BJ (cell line): ENCODE measurements at regions not wholly inside any gene's neighbourhood (a gene's known extent, or its start where the extent isn't known, plus 50 kb on each side); places are given as distances from the start of the nearest gene placed in this dataset.
"Not testable (repeated sequence)": the region's sequence is repeated elsewhere in the genome, so short reads cannot be mapped to it uniquely, and the experiment has no call there.

Experiments used
- CTCF ChIA-PET: fragments of 350-600 bp; formaldehyde crosslinking; extraction: SDS; loops from one replicate; lab custom pipeline; 2021; ENCODE audit warnings: antibody characterized with exemption, inconsistent platforms; lab: Yijun Ruan, JAX
- POLR2A ChIA-PET: fragments of 300-600 bp; sonication (Branson Sonifier 250); formaldehyde crosslinking; extraction: SDS; loops from one replicate; lab custom pipeline; 2021; ENCODE audit warnings: antibody characterized with exemption; lab: Charles Lee
- DNase-seq: peaks from one replicate; pipeline ENCODE4 v3.0.0-alpha.2; 2011; ENCODE audit warnings: low read depth
- H3K27me3 ChIP-seq: 2 replicates; pipeline ENCODE4 v1.6.0; 2011; ENCODE audit warnings: low read length; ENCODE audit not compliant: control insufficient read depth, insufficient read depth
- H3K36me3 ChIP-seq: 2 replicates; pipeline ENCODE4 v1.5.1; 2011; ENCODE audit warnings: low read length; ENCODE audit not compliant: control insufficient read depth, insufficient read depth
- H3K4me3 ChIP-seq: 2 replicates; pipeline ENCODE4 v1.5.1; 2011; ENCODE audit warnings: low read depth, mild to moderate bottlenecking, control low read depth, low read length
- CTCF ChIP-seq: IDR thresholded peaks from 2 replicates; pipeline ENCODE4 v1.5.1; 2011; ENCODE audit warnings: low read depth, mild to moderate bottlenecking, control low read depth, inconsistent platforms, low read length, moderate library complexity; ENCODE audit not compliant: insufficient read depth

GRCh38 chr17:72381597-72382397 is 261.0 kb downstream of the SOX9 start:
- no peak for TF ChIP-seq CTCF
- no peak overlapping the region for H3K4me3 ChIP-seq
- POLR2A ChIA-PET = no interaction called here
- H3K27me3 ChIP-seq = no peaks in the 10 kb centered on the region
- H3K36me3 ChIP-seq = no peaks in the 10 kb centered on the region
- DNase-seq = no peak
- CTCF ChIA-PET = interaction anchor here (0.8 kb wide), 1 partner anchor 9 kb away, joined by 3 read pairs; no protein-coding TSS in a partner anchor

DNA sequence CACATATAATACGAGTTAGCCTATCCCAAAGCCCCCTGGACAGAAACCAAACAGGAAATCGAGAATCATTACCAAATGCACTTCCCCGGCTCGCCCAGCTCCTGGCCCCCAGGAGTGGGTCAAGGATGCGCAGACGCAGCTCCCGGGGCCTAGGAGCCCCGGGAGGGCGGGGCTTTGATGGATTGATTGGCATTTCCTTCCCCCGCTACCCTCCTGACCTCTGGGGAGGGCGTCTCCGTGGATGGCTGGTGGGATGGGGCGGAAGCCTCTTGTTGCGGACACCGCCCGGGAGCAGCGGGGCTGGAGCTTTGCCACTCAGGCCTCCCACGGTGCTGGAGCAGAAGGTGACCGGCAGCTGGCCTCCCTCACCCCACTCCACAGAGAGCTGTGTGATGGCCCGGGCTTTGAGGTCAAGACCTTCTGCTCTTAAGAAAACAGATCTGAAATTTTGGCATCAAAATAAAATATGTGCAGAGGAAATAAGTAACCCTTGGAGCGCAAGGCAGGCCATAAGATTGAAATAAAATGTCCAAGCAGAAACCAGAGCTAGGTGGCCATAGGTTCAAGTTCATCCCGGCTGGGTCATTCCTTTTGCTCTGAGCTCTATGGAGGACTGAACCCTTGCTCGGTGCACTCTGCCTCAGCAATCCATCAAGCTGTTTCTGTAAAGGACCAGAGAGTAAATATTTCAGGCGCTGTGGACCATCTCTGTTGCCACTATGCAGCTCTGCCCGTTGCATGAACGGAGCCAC is 262.3 kb downstream of the SOX9 start:
- no peak overlapping the region for H3K4me3 ChIP-seq
- no peaks in the 10 kb centered on the region for H3K27me3 ChIP-seq
- POLR2A ChIA-PET = no interaction called here
- no peak for TF ChIP-seq CTCF
- H3K36me3 ChIP-seq = no peaks in the 10 kb centered on the region
- CTCF ChIA-PET = interaction anchor here (0.8 kb wide), 2 partner anchors 8 to 17 kb away, joined by 3 to 4 read pairs; no protein-coding TSS in a partner anchor
- DNase-seq = no peak

DNA sequence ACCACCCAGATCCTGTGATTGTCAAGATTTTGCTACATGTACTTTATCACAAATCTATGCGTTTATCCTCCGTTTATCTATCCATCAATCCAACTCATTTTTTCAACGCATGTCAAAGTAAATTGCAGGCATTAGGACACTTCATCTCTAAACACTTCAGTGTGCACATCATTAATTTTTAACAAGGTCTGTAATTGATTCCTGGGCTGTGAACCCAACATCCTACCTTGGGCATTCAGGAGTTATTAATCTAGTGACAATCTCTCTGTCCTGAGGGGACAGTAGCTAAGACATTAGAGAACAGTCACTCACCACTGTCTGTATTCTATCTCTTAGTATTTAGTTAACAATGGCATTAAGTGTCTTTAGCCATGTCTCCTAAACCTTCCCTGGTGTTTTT is 264.7 kb downstream of the SOX9 start:
- no peak for DNase-seq
- Histone ChIP-seq H3K27me3 (no peaks in the 10 kb centered on the region), H3K36me3 (no peaks in the 10 kb centered on the region), H3K4me3 (no peak overlapping the region)
- ChIA-PET POLR2A (no interaction called here), CTCF (no interaction called here)
- no peak for TF ChIP-seq CTCF

DNA sequence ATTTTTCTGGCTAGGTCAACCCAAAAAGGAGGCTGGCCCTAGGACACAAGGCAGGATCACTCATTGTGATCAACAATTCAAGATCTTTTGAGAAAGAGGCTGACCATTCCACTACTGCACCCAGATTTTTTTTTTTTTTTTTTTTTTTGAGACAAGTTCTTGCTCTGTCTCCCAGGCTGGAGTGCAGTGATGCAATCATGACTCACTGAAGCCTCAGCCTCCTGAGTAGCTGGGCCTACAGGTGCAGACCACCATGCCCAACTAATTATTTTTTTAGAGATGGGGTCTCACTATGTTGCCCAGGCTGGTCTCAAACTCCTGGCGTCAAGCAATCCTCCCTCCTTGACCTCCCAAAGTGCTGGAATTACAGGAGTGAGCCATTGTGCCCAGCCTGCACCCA is 265.4 kb downstream of the SOX9 start:
- POLR2A ChIA-PET = interaction anchor here (0.7 kb wide), 1 partner anchor 66 kb away, joined by 14 read pairs; no protein-coding TSS in a partner anchor
- DNase-seq, H3K27me3 ChIP-seq, H3K36me3 ChIP-seq, H3K4me3 ChIP-seq, CTCF ChIA-PET: not testable (repeated sequence)

DNA sequence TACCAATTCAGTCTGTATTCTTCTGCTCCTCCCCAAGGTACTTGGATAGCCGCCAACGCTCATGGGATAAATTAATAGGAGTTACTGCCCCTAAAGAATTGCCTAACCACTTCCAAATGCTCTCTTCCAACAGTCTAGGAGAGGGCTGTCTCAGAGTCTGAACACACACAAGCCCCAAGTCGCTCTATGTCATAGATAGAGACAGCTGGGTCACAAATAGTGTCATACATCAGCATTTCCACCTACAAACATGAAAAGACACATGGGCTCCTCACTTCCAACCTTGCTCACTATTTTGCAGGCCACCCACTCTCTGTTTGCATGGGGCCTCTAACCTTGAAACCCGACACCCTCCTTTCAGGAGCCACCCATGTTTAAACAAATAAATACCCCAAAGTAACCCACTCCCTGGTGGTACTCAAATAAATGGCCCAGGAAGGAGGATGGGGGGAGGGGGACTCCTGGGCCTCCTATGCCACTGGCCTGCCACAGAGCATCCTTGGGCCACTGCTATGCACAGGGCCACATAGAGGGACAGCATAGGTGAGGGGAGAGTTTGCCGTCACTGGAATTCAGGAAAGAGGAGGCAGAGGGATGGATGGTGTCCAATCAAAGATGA is 265.9 kb downstream of the SOX9 start:
- no peak for DNase-seq
- TF ChIP-seq CTCF = no peak
- Histone ChIP-seq H3K4me3 (no peak overlapping the region), H3K27me3 (no peaks in the 10 kb centered on the region), H3K36me3 (no peaks in the 10 kb centered on the region)
- ChIA-PET CTCF (no interaction called here), POLR2A (interaction anchor here (0.7 kb wide), 1 partner anchor 65 kb away, joined by 14 read pairs; no protein-coding TSS in a partner anchor)
